PC-9 (cell line): ENCODE measurements at regions not wholly inside any gene's neighbourhood (a gene's known extent, or its start where the extent isn't known, plus 50 kb on each side); places are given as distances from the start of the nearest gene placed in this dataset.

Experiments used
- CTCF ChIP-seq: fragments of 200-600 bp; sonication (generic); conservative IDR thresholded peaks from 2 replicates; pipeline ENCODE4 v1.6.1; 2017; ENCODE audit warnings: mixed run types, antibody characterized with exemption, mild to moderate bottlenecking, moderate library complexity
- EZH2 ChIP-seq: fragments of 200-600 bp; sonication (generic); IDR thresholded peaks from 2 replicates; pipeline ENCODE4 v1.8.0; 2017; ENCODE audit warnings: antibody characterized with exemption, low read depth

GRCh38 chr2:14479486-14479885 lies 153.0 kb upstream of the LRATD1 start:
- TF ChIP-seq CTCF (no peak), EZH2 (no peak)
